GM20431 (cell line): ENCODE measurements at regions not wholly inside any gene's neighbourhood (a gene's known extent, or its start where the extent isn't known, plus 50 kb on each side); places are given as distances from the start of the nearest gene placed in this dataset.

Experiments used
- in situ Hi-C: fragments of 300-500 bp; cut with MseI, MboI; formaldehyde crosslinking; loops from one replicate; pipeline ENCODE4 v1.15.0; 2020; ENCODE audit warnings: low sequenced_read_pairs; ENCODE audit not compliant: unreplicated experiment

DNA sequence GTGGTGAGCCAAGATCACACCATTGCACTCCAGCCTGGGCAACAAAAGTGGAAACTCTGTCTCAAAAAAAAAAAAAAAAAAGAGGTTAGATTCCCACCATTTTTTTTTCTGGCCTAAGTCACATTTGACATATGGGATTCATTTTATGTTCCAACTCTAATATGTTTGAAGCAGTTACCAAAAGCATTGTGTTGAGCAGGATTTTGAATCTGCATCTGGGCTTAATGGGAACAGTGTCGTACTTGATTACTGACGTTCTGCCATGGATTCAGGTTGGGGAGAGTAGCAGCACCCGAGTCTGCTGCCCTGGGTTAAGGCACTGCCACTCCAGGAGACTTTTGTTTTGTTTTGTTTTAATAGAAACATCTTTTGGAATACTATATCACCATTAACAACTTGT is 348.7 kb upstream of the TBL1XR1 start:
- in situ Hi-C loops = no loop called here

DNA sequence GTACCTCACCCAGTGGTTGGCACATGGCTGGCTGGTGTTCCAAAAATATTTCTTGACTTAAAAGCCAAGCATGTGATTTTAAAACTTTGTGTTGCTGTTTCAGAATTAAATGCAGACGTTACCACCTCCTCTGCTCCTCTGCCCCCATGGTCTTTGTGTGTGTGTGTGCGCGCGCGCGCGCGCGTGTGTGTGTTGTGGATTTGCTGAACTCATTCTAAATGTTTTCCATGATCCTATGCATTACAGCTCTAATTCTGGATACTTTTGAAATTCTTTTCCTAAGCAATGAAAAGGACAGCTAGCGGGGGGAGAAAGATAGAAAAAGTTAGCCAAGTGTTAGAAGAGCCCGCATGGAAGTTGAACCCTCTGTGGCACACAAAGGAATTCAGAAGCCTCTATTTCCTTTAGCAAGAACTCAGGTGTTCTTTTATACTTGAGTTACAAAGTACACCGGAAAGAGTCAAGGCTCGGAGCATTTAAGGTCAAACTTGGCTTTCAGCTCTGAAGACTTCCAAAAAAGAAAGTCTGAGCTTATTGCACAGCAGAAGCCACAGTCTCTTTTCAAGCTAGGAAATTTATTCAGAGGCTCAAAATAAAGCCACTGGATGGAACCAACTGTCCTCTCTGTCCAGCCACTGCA is 350.5 kb upstream of the TBL1XR1 start:
- in situ Hi-C loops = no loop called here

- in situ Hi-C loops = no loop called here
Observed at GRCh38 chr3:177550667-177551066, 353.4 kb upstream of the TBL1XR1 start.

GRCh38 chr3:177551431-177551836 is 354.2 kb upstream of the TBL1XR1 start:
- in situ Hi-C loops = no loop called here

DNA sequence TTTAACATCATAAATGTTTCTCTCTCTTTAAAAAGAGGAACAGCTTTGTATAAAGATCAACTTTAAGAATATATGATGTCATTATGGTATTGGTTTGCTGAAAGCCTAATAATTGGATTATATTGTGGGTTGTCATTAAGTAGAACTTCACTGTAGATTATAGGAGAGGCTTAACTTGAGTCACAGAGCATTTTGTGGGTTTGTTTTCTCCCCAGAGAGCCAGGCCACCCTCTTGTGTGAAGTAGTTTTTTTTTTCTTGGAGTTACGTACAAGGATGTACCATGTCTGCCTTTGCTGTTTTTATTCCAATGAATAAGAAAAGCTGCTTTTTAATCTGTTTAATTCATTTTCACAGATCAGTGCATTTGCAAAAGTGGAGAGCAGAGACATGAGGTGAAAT is 354.8 kb upstream of the TBL1XR1 start:
- in situ Hi-C loops = no loop called here

DNA sequence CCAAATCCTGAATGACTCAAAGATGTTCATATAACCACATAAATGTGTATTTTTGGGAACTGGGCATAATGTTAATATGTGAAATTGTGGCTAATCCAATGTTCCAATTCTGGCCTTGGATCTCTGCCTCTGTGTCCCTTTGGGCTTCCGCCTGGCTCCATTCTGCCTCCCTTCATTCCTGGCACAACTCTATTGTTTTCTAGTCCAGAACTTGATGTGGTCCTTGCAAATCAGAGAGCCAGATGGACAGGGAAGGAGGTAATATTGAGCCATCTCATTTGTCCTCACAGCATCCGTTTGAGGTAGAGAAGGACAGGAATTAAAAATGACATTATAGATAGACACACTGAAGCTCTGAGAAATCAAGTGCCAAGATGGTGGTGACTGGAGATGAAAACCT is 355.7 kb upstream of the TBL1XR1 start:
- in situ Hi-C loops = no loop called here

DNA sequence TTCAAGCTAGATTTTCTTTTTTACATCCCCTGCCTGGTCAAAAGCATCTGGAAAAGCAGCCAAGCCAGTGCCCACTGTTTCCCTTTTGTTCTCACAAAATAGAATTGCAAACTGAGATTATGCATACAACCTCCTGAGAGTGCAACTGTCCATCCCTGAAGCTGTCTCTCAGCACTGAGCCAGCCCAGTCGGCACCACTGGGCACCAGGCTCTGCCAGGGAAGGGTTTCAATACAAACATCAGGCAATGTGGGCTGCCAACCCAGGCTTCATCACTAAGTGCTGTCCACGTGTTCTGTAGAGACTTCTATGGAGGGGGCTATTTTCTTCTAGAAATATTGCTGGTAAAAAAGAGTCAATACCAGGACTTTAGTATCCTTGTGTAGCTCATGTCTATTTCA is 356.3 kb upstream of the TBL1XR1 start:
- in situ Hi-C loops = no loop called here

- in situ Hi-C loops = no loop called here
Observed at GRCh38 chr3:177554895-177555759, 357.8 kb upstream of the TBL1XR1 start.

DNA sequence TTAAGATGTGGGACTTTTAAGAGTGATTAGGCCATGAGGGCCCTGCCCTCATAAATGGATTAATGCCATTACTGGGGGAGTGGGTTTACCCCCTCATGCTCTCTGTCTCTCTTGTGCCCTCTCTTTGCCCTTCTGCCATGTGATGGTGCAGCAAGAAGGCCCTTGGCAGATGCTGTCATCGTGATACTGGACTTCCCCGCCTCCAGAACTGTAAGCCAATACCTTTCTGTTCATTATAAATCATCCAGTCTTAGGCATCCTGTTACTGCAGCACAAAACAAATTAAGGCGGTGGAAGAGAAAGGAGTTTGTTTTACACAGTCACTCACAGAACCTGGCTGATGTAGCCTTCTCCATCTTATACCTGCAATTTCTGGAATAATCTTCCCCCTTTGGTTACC is 360.3 kb upstream of the TBL1XR1 start:
- in situ Hi-C loops = no loop called here

GRCh38 chr3:177561365-177561764 is 364.1 kb upstream of the TBL1XR1 start:
- in situ Hi-C loops = no loop called here

- in situ Hi-C loops = no loop called here
Observed at GRCh38 chr3:177561769-177562392, 364.6 kb upstream of the TBL1XR1 start.

- in situ Hi-C loops = no loop called here
Observed at GRCh38 chr3:177563243-177563780, 366.0 kb upstream of the TBL1XR1 start.

DNA sequence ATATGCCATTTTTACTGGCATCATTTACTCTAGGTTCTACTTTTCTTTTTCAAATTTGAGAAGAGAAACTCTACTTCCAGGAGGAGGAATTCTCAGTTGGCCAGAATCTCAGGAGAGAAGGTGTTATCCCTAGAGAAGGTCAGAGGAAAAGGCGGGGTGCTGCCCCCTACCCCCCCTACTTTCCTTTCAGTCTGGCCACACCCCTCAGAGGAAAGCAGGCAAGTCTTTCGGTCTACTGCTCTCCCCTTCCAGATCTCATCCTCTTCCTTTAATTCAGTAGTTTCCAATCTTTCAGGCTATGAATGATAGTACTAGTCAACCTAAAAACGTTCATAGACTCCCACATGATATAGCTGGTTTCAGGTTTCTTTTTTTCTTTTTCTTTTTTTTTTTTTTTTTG is 366.5 kb upstream of the TBL1XR1 start:
- in situ Hi-C loops = no loop called here

DNA sequence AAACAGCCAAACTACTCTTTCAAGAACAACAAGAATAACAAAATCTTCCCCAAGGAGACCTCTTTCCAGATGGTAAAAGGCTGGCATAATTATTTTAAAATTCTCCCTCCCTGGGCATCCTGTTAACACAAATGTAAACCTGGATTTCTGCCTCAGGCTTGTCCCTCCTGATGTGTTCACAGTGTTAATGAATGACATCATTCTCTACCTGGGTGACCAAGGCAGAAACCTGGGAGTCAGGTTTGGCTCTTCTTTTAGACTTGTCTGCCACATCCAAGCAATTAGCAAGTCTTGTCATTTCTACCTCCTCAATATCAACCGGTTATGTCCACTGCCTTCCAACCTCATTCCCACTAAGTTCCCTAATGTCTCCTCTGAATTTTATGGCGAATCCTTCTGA is 368.7 kb upstream of the TBL1XR1 start:
- in situ Hi-C loops = no loop called here

DNA sequence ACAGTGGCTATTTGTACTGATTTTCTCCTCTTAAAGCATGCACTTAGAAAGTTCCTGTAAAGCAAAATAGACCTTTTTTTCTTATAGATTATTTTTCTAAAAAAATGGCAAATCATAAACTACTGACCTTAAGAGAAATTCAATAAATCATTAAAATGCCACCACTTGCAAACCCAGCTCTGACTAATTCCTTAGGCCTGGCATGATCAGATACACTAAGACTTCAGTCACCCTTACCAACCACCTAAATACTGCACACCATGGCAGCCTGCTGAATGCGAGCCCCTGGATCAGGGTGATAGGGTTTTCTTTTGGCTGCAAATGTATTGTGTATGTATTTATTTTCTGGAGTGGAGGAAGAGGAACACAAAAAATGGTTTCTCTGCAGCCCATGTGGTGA is 370.6 kb upstream of the TBL1XR1 start:
- in situ Hi-C loops = no loop called here

DNA sequence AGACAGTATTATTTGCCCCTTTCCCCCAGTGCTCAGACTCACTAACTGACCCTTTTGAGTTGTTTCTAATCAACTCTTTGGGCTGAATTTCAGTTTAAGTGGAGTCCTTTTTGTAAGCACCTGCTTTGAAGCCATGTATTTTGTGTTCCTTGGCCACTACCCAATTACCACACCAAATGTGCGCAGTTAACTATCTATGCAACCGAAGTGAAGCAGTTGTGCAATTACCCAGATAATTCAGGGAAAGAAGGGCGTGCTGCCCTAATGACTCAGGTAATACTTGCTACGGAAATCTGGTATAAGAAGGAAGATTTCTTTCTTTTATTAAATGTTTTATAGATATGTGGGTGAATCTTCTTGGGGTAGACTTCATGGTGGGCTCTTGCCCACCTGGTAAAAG is 371.9 kb upstream of the TBL1XR1 start:
- in situ Hi-C loops = no loop called here

DNA sequence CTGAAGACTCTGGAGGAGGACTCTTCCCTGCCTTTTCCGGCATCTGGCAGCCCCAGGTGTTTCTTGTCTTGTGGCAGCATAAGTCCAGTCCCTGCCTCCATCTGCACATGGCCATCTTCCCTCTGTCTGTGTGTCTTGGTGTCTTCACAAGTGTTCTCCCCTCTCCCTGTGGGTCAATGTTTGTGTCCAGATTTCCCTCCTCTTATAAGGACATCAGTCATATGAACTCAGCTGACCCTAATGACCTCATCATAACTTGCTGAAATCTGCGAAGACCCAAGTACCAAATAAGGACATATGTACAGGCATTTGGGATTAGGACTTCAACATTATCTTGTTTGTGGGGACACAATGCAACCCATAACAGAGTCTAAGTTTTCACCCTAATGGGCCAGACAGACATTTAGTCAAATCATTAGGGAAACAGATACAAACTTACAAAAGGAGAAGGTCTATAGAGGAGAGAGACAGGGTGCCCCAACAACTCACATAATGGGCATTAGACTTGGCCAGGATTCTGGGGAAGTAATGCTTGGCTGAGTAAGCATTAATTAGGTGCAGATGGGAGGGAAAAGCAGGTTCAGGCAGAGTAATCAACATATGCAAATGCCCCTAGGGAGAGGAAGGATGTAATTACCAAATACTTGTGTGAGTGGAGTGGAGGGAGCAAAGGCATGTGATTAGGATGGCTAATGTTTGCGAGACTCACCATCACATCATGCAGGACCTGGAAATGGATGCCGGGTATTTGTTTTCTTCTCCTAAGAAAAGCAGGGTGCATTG is 372.8 kb upstream of the TBL1XR1 start:
- in situ Hi-C loops = no loop called here

GRCh38 chr3:177571271-177571943 is 374.1 kb upstream of the TBL1XR1 start:
- in situ Hi-C loops = no loop called here

DNA sequence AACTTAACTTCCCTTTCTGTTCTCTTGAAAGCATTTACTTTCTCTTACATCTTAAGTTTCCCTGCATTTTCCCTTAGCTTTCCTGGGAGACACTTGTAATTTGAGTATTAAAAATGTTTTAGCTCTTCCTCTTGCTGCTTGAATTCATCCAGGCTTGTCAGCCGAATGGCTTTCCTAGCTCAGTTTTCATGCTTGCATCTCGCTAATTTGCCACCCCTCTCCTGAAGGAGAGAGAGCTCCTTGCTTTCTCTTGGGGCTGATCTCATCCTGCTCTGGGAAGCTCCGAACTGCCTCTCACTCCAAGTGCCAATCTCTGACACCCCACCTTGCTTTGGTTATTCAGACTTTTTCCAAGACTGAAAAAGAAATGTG is 374.6 kb upstream of the TBL1XR1 start:
- in situ Hi-C loops = no loop called here
